ENCODE measurements at regions not wholly inside any gene's neighbourhood (a gene's known extent, or its start where the extent isn't known, plus 50 kb on each side); places are given as distances from the start of the nearest gene placed in this dataset.

DNA sequence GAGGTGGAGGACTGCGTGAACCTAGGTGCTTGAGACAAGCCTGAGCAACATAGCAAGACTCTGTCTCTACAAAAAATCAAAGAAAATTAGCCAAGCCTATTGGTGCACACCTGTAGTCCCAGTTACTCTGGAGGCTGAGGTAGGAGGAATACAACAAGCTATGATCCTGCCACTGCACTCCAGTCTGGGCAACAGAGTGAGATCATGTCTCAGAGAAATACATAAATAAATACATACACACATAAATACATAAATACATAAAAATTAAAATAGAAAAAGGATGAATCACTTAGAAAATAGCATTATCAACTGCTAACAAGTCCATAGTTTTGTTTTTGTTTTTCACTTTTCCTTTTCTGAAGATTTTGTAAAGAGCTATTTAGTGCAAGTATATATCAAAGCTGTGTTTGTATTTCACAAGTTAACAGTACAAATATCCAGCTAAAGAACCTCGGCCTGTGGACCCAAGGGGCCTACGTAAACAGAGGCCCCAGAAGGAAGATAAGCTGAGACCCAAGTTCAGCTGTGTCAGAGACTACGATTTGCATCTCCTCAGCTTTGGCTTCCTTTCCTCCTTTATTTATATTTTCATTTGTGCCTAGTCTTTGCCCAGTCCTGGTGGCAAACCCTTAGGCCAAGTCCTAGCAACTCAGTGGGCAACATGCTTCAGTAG lies 67.1 kb upstream of the ROBO2 start:
- Histone ChIP-seq H3K27ac (ENCODE audit: extremely low read depth, low read depth, low read length) (no peak overlapping the region), H3K36me3 (ENCODE audit: control insufficient read depth, insufficient read depth, low read length) (no peaks in the 10 kb centered on the region), H2AFZ (ENCODE audit: low read depth, low read length) (no peak overlapping the region), H4K20me1 (replicated peaks; ENCODE audit: control insufficient read depth, insufficient read depth, low read length) (no peaks in the 10 kb centered on the region), H3K9me3 (replicated peaks; ENCODE audit: control insufficient read depth, insufficient read depth, low read depth, low read length) (no peaks in the 10 kb centered on the region), H3K9me1 (ENCODE audit: control insufficient read depth, insufficient read depth, low read length) (no peaks in the 10 kb centered on the region), H3K4me2 (ENCODE audit: insufficient read depth, low read length) (no peak overlapping the region), H3K4me1 (replicated peaks in 1 of 2; ENCODE audit: control insufficient read depth in 2 of 2, insufficient read depth in 2 of 2, low read length in 2 of 2) (no peaks in the 10 kb centered on the region), H3K27me3 (ENCODE audit: control insufficient read depth in 2 of 2, insufficient read depth in 2 of 2, low read length in 2 of 2) (no peaks in the 10 kb centered on the region), H3K9ac (ENCODE audit: insufficient read depth in 1 of 2, low read depth in 2 of 2, low read length in 2 of 2) (no peak overlapping the region), H3K4me3 (no peak overlapping the region), H3K79me2 (ENCODE audit: control insufficient read depth, insufficient read depth, low read length) (no peaks in the 10 kb centered on the region)
- in situ Hi-C loops (cut with MboI) (no loop called here), intact Hi-C loops (cut with micrococcal nuclease) (no loop called here)
- no TSS peak for BruUV-seq (replicated peaks)
- no peak for TF ChIP-seq CHD1 (IDR thresholded peaks at IDR 0.05; ENCODE audit: low read length)
- TF ChIP-seq, protein P1, sequence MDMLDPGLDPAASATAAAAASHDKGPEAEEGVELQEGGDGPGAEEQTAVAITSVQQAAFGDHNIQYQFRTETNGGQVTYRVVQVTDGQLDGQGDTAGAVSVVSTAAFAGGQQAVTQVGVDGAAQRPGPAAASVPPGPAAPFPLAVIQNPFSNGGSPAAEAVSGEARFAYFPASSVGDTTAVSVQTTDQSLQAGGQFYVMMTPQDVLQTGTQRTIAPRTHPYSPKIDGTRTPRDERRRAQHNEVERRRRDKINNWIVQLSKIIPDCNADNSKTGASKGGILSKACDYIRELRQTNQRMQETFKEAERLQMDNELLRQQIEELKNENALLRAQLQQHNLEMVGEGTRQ (CRISPR knock-in tag; IDR thresholded peaks at IDR 0.05), result no peak
- TF ChIP-seq, protein P2, sequence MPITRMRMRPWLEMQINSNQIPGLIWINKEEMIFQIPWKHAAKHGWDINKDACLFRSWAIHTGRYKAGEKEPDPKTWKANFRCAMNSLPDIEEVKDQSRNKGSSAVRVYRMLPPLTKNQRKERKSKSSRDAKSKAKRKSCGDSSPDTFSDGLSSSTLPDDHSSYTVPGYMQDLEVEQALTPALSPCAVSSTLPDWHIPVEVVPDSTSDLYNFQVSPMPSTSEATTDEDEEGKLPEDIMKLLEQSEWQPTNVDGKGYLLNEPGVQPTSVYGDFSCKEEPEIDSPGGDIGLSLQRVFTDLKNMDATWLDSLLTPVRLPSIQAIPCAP (CRISPR knock-in tag; IDR thresholded peaks at IDR 0.05; ENCODE audit: borderline replicate concordance), result no peak
- no peak for TF ChIP-seq ZNF174 (CRISPR knock-in tag; IDR thresholded peaks at IDR 0.05)
- TF ChIP-seq, protein P3, sequence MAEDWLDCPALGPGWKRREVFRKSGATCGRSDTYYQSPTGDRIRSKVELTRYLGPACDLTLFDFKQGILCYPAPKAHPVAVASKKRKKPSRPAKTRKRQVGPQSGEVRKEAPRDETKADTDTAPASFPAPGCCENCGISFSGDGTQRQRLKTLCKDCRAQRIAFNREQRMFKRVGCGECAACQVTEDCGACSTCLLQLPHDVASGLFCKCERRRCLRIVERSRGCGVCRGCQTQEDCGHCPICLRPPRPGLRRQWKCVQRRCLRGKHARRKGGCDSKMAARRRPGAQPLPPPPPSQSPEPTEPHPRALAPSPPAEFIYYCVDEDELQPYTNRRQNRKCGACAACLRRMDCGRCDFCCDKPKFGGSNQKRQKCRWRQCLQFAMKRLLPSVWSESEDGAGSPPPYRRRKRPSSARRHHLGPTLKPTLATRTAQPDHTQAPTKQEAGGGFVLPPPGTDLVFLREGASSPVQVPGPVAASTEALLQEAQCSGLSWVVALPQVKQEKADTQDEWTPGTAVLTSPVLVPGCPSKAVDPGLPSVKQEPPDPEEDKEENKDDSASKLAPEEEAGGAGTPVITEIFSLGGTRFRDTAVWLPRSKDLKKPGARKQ (CRISPR knock-in tag; IDR thresholded peaks at IDR 0.05), result no peak
- no peak for TF ChIP-seq FOXM1 (IDR thresholded peaks at IDR 0.05; ENCODE audit: low read depth)
- TF ChIP-seq FOXM1 (CRISPR knock-in tag; IDR thresholded peaks at IDR 0.05; ENCODE audit: low read depth), result no peak
- WGBS (ENCODE audit: insufficient coverage, low coverage, missing lambda C conversion rate), result 0% methylated on average over 4 of the region's 4 CpGs
- FAIRE-seq (no peak), DNase-seq (ENCODE audit: extremely low read depth in 1 of 4, low spot score in 3 of 4) (no peak), ATAC-seq (no peak)
- POLR2A ChIA-PET, result no interaction called here
- CTCF ChIA-PET (ENCODE audit: low intra/inter-chr PET ratio), result no interaction called here

Measured in K562 (cell line).